ENCODE measurements at regions not wholly inside any gene's neighbourhood (a gene's known extent, or its start where the extent isn't known, plus 50 kb on each side); places are given as distances from the start of the nearest gene placed in this dataset.

DNA sequence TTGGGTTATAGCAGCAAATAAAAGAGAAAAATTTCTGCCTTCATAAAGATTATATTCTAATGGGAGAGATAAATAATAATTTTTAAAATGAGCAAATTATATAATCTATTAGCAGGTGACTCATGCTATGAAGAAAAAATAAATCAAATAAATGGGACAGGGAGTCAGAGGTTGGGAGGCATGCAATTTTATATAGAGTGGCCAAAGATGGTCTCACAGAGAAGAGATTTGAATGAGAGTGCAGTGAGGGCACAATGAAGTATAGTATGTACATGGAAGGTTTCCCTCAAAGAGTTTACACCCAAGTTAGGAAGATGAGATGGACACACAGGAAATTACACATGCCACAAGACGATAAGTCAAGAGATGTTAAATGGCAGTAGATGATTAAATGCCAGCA lies 369.4 kb downstream of the TXNL1 start:
- H3K4me2 ChIP-seq (ENCODE audit: insufficient read depth, low read length), result no peak overlapping the region
- no peak overlapping the region for H3K4me3 ChIP-seq
- no peaks in the 10 kb centered on the region for H4K20me1 ChIP-seq (replicated peaks; ENCODE audit: control insufficient read depth, insufficient read depth, low read length)
- no peak overlapping the region for H3K9ac ChIP-seq (ENCODE audit: insufficient read depth in 1 of 2, low read depth in 2 of 2, low read length in 2 of 2)
- no peaks in the 10 kb centered on the region for H3K9me3 ChIP-seq (replicated peaks; ENCODE audit: control insufficient read depth, insufficient read depth, low read depth, low read length)
- FAIRE-seq, result no peak
- ChIA-PET CTCF (ENCODE audit: low intra/inter-chr PET ratio) (no interaction called here), POLR2A (no interaction called here)
- 0% methylated on average over 1 of the region's 1 CpG for WGBS (ENCODE audit: insufficient coverage, low coverage, missing lambda C conversion rate)
- no peaks in the 10 kb centered on the region for H3K4me1 ChIP-seq (replicated peaks in 1 of 2; ENCODE audit: control insufficient read depth in 2 of 2, insufficient read depth in 2 of 2, low read length in 2 of 2)
- in situ Hi-C loops (cut with MboI) (no loop called here), intact Hi-C loops (cut with micrococcal nuclease) (no loop called here)
- H2AFZ ChIP-seq (ENCODE audit: low read depth, low read length), result no peak overlapping the region
- H3K27ac ChIP-seq (ENCODE audit: extremely low read depth, low read depth, low read length), result no peak overlapping the region
- H3K27me3 ChIP-seq (ENCODE audit: control insufficient read depth in 2 of 2, insufficient read depth in 2 of 2, low read length in 2 of 2), result no peaks in the 10 kb centered on the region
- no peaks in the 10 kb centered on the region for H3K9me1 ChIP-seq (ENCODE audit: control insufficient read depth, insufficient read depth, low read length)
- TF ChIP-seq, protein P1, sequence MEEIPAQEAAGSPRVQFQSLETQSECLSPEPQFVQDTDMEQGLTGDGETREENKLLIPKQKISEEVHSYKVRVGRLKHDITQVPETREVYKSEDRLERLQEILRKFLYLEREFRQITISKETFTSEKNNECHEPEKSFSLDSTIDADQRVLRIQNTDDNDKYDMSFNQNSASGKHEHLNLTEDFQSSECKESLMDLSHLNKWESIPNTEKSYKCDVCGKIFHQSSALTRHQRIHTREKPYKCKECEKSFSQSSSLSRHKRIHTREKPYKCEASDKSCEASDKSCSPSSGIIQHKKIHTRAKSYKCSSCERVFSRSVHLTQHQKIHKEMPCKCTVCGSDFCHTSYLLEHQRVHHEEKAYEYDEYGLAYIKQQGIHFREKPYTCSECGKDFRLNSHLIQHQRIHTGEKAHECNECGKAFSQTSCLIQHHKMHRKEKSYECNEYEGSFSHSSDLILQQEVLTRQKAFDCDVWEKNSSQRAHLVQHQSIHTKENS (CRISPR knock-in tag; IDR thresholded peaks at IDR 0.05), result no peak
- TF ChIP-seq ZNF224 (CRISPR knock-in tag; IDR thresholded peaks at IDR 0.05) (no peak), HSF4 (CRISPR knock-in tag; IDR thresholded peaks at IDR 0.05; ENCODE audit: borderline replicate concordance) (no peak), COPS2 (conservative IDR thresholded peaks at IDR 0.05) (no peak), PPARD (CRISPR knock-in tag; IDR thresholded peaks at IDR 0.05) (no peak), PRDM10 (IDR thresholded peaks at IDR 0.05; ENCODE audit: partially characterized antibody) (no peak), SUPT5H (IDR thresholded peaks at IDR 0.05) (no peak), CAMTA2 (CRISPR knock-in tag; conservative IDR thresholded peaks at IDR 0.05) (no peak), POLR3G (IDR thresholded peaks at IDR 0.05; ENCODE audit: extremely low read depth, insufficient read length, insufficient replicate concordance) (no peak), TAL1 (IDR thresholded peaks at IDR 0.05) (no peak), XRCC3 (IDR thresholded peaks at IDR 0.05) (no peak), ATF1 (CRISPR knock-in tag; IDR thresholded peaks at IDR 0.05) (no peak), ATF1 (tag; IDR thresholded peaks at IDR 0.05) (no peak)
- TF ChIP-seq, protein P2, sequence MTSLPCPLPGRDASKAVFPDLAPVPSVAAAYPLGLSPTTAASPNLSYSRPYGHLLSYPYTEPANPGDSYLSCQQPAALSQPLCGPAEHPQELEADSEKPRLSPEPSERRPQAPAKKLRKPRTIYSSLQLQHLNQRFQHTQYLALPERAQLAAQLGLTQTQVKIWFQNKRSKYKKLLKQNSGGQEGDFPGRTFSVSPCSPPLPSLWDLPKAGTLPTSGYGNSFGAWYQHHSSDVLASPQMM (CRISPR knock-in tag; IDR thresholded peaks at IDR 0.05), result no peak
- TF ChIP-seq, protein P3, sequence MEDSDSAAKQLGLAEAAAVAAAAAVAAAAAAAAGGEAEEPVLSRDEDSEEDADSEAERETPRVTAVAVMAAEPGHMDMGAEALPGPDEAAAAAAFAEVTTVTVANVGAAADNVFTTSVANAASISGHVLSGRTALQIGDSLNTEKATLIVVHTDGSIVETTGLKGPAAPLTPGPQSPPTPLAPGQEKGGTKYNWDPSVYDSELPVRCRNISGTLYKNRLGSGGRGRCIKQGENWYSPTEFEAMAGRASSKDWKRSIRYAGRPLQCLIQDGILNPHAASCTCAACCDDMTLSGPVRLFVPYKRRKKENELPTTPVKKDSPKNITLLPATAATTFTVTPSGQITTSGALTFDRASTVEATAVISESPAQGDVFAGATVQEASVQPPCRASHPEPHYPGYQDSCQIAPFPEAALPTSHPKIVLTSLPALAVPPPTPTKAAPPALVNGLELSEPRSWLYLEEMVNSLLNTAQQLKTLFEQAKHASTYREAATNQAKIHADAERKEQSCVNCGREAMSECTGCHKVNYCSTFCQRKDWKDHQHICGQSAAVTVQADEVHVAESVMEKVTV (CRISPR knock-in tag; IDR thresholded peaks at IDR 0.05), result no peak
- TF ChIP-seq, protein P4, sequence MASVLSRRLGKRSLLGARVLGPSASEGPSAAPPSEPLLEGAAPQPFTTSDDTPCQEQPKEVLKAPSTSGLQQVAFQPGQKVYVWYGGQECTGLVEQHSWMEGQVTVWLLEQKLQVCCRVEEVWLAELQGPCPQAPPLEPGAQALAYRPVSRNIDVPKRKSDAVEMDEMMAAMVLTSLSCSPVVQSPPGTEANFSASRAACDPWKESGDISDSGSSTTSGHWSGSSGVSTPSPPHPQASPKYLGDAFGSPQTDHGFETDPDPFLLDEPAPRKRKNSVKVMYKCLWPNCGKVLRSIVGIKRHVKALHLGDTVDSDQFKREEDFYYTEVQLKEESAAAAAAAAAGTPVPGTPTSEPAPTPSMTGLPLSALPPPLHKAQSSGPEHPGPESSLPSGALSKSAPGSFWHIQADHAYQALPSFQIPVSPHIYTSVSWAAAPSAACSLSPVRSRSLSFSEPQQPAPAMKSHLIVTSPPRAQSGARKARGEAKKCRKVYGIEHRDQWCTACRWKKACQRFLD (CRISPR knock-in tag; IDR thresholded peaks at IDR 0.05), result no peak
- no TSS peak for BruUV-seq (replicated peaks)
- H3K36me3 ChIP-seq (ENCODE audit: control insufficient read depth, insufficient read depth, low read length), result no peaks in the 10 kb centered on the region
- no peak for ATAC-seq
- DNase-seq (ENCODE audit: extremely low read depth in 1 of 4, low spot score in 3 of 4), result no peak
- no peaks in the 10 kb centered on the region for H3K79me2 ChIP-seq (ENCODE audit: control insufficient read depth, insufficient read depth, low read length)
